ENCODE measurements at regions not wholly inside any gene's neighbourhood (a gene's known extent, or its start where the extent isn't known, plus 50 kb on each side); places are given as distances from the start of the nearest gene placed in this dataset.

DNA sequence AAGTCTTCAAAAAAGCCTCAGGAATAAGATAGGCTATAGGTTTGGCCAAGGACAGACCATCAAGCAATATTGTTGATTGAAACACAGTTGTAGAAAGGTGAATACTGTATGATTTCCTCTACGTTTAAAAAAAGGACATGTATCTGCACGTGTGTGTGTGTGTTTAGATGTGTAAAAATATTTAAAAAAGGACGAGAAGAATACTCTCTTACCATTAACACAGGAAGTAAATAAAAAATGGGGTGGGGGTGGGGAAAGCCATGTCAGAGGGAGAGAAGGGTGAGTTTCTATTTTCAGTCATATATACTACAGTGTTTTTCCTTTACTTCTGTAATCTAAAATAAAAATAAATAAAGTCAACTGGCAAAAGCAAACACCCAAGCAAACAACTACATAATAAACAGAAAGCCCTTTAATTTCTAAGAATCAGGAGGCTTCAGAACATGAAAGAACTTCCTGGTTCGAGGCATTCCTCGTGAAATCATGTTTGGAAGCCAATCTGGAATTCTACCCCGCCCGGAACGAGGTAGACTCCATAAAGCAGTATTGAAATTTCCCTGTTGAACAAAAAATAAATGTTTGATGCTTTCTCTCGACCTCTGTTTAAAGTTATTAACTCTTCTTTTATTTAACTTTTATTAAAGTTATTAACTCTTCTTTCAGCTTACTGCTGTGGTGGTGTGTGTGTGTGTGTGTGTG lies 158.1 kb upstream of the ZNF217 start:
- CTCF ChIA-PET: no interaction called here

DNA sequence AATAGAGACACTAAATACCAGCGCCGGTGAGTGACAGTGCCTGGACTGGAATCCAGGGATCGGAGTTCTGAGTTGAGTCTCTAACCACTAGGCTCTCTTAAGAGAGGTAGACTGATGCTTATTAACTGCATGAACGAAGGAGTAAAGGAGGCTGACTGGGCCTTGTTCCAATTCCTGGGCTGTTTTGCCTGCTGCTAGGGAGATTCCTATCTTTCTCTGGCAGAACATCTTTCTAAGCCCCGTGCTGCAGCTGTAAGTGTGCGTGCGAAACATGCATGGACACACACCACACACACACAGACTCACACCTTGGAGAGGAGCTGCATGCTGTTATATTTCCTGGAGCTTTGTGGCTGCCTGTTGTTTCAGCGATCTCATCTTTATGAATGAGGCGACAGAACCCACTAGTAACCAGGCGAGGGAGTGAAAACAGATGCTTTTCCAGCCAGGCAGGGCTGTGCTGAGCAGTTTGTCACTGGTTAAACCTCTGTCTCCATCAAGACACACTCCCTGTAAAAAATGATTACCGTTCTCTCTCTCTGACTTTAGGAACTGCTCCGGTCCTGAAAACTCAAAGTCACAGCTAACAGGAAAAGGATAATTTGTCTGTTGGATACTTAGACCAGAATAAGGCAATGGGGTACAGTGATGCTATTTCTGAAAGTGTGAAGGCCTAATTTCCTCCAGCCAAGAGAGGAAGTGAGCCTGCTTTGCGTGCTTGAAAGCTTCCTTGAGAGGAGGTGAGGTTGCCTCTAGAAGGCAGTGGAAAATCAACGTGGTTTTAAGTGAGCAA lies 157.4 kb upstream of the ZNF217 start:
- Histone ChIP-seq H4K20me1 (ENCODE audit: insufficient read depth) (no peaks in the 10 kb centered on the region), H2AFZ (no peak overlapping the region), H3K79me2 (ENCODE audit: low read depth) (no peaks in the 10 kb centered on the region), H3K27me3 (ENCODE audit: insufficient read depth, low read depth) (no peaks in the 10 kb centered on the region), H3K27ac (peak overlapping the region; percentile 98), H3F3A (ENCODE audit: insufficient read depth, low read depth) (peaks cover 59% of the 10 kb centered on the region), H3K9me2 (ENCODE audit: insufficient read depth) (no peaks in the 10 kb centered on the region), H3K4me2 (peak overlapping the region; percentile 85), H3K4me1 (replicated peaks; ENCODE audit: insufficient read depth) (peaks cover 83% of the 10 kb centered on the region), H3K36me3 (ENCODE audit: low read depth) (no peaks in the 10 kb centered on the region), H3K4me3 (no peak overlapping the region), H3K9me3 (ENCODE audit: insufficient read depth, low read depth) (no peaks in the 10 kb centered on the region)
- intact Hi-C loops (cut with micrococcal nuclease; ENCODE audit: unreplicated experiment): loop anchor here (5.0 kb wide), 1 partner anchor 174 kb away; no protein-coding TSS in a partner anchor
- POLR2A ChIA-PET (ENCODE audit: unreplicated experiment): interaction anchor here (0.5 kb wide), 1 partner anchor 15 kb away, joined by 3 read pairs; no protein-coding TSS in a partner anchor
- TF ChIP-seq EZH2 (IDR thresholded peaks at IDR 0.05; ENCODE audit: low read depth): no peak
- TF ChIP-seq, protein P1, sequence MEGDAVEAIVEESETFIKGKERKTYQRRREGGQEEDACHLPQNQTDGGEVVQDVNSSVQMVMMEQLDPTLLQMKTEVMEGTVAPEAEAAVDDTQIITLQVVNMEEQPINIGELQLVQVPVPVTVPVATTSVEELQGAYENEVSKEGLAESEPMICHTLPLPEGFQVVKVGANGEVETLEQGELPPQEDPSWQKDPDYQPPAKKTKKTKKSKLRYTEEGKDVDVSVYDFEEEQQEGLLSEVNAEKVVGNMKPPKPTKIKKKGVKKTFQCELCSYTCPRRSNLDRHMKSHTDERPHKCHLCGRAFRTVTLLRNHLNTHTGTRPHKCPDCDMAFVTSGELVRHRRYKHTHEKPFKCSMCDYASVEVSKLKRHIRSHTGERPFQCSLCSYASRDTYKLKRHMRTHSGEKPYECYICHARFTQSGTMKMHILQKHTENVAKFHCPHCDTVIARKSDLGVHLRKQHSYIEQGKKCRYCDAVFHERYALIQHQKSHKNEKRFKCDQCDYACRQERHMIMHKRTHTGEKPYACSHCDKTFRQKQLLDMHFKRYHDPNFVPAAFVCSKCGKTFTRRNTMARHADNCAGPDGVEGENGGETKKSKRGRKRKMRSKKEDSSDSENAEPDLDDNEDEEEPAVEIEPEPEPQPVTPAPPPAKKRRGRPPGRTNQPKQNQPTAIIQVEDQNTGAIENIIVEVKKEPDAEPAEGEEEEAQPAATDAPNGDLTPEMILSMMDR (conservative IDR thresholded peaks at IDR 0.05): no peak
- no peak for DNase-seq
- CTCF ChIA-PET: no interaction called here
- BruUV-seq (replicated peaks): no TSS peak

More for the DNA sequence above, 158.1 kb upstream of the ZNF217 start:
- BruUV-seq (replicated peaks): no TSS peak
- Histone ChIP-seq H3K4me3 (no peak overlapping the region), H3K79me2 (ENCODE audit: low read depth) (no peaks in the 10 kb centered on the region), H3K9me3 (ENCODE audit: insufficient read depth, low read depth) (no peaks in the 10 kb centered on the region), H3K36me3 (ENCODE audit: low read depth) (no peaks in the 10 kb centered on the region), H2AFZ (no peak overlapping the region), H3K27ac (peak overlapping the region; percentile 98), H3K27me3 (ENCODE audit: insufficient read depth, low read depth) (no peaks in the 10 kb centered on the region), H3K4me2 (peak overlapping the region; percentile 85), H4K20me1 (ENCODE audit: insufficient read depth) (no peaks in the 10 kb centered on the region), H3F3A (ENCODE audit: insufficient read depth, low read depth) (peaks cover 64% of the 10 kb centered on the region), H3K9me2 (ENCODE audit: insufficient read depth) (no peaks in the 10 kb centered on the region), H3K4me1 (replicated peaks; ENCODE audit: insufficient read depth) (peaks cover 78% of the 10 kb centered on the region)
- TF ChIP-seq, protein P1 (conservative IDR thresholded peaks at IDR 0.05): no peak
- TF ChIP-seq EZH2 (IDR thresholded peaks at IDR 0.05; ENCODE audit: low read depth): no peak
- intact Hi-C loops (cut with micrococcal nuclease; ENCODE audit: unreplicated experiment): loop anchor here (1.0 to 5.0 kb wide), 4 partner anchors 13 to 174 kb away; no protein-coding TSS in a partner anchor
- POLR2A ChIA-PET (ENCODE audit: unreplicated experiment): interaction anchor here (0.6 kb wide), 2 partner anchors 20 to 164 kb away, joined by 3 to 11 read pairs; no protein-coding TSS in a partner anchor
- DNase-seq: no peak

DNA sequence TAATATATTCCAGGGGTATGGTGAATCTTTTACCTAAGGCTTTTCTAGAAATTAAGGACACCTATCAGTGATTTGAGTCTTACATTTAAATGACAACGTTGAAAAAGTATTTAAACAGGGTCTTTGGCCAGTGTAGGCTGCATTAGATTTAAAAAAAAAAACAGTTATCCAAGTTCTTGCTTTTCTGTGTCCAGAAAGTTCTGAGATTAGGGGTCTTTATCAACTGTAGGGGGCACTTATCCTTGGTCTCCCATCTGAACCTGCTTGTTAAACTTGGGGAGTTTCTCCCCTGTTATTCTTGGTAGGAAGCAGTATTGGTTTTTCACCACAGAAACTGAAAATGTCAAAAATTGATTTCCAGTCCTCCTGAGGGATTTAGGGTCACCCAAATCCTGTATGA lies 155.9 kb upstream of the ZNF217 start:
- BruUV-seq (replicated peaks): no TSS peak
- POLR2A ChIA-PET (ENCODE audit: unreplicated experiment): no interaction called here
- TF ChIP-seq EZH2 (IDR thresholded peaks at IDR 0.05; ENCODE audit: low read depth): no peak
- TF ChIP-seq, protein P1 (conservative IDR thresholded peaks at IDR 0.05): no peak
- intact Hi-C loops (cut with micrococcal nuclease; ENCODE audit: unreplicated experiment): loop anchor here (10.0 kb wide), 1 partner anchor 315 kb away; no protein-coding TSS in a partner anchor
- Histone ChIP-seq H3K4me1 (replicated peaks; ENCODE audit: insufficient read depth) (peaks cover 81% of the 10 kb centered on the region), H3K27me3 (ENCODE audit: insufficient read depth, low read depth) (no peaks in the 10 kb centered on the region), H3K4me2 (peak overlapping the region; percentile 69), H4K20me1 (ENCODE audit: insufficient read depth) (no peaks in the 10 kb centered on the region), H2AFZ (no peak overlapping the region), H3F3A (ENCODE audit: insufficient read depth, low read depth) (peaks cover 53% of the 10 kb centered on the region), H3K27ac (peak overlapping the region; percentile 98), H3K36me3 (ENCODE audit: low read depth) (no peaks in the 10 kb centered on the region), H3K9me3 (ENCODE audit: insufficient read depth, low read depth) (no peaks in the 10 kb centered on the region), H3K9me2 (ENCODE audit: insufficient read depth) (no peaks in the 10 kb centered on the region), H3K79me2 (ENCODE audit: low read depth) (no peaks in the 10 kb centered on the region), H3K4me3 (no peak overlapping the region)
- CTCF ChIA-PET: no interaction called here
- DNase-seq: no peak
